Activated CD4-positive, alpha-beta T cell treated with anti-CD3 and anti-CD28 coated beads for 48 hours (primary cell): ENCODE measurements at regions not wholly inside any gene's neighbourhood (a gene's known extent, or its start where the extent isn't known, plus 50 kb on each side); places are given as distances from the start of the nearest gene placed in this dataset.

Experiments used
- DNase-seq: peaks from one replicate; pipeline ENCODE4 v3.0.0-alpha.2; 2020

DNA sequence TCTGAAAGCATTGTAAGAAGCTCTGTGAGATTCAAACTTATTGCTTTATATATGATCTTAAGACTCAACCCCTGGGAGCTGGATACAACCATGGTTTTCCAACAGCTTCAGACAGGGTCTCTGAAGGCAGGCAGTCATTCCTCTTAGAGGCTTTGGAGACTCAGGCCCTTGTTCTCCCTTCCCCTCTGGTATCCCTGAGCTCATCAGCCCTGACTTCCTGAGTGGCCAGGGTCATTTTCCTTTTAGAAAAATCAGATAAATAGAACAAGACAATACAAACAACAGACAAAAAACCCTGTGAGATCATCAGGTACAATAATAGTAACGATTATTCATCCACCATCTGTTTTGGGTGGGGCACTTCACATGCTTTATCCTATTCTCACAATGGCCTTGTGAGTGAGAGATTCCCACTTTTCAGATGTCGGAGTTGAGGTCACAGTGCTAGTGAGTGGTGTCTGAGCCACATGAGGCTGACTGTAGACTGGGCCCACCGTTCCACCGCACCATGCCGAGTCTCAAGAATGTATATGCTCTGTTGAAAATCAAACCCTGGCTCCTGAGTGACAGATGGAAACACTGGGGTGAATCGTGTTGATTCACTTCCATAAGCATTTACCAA, 144.2 kb downstream of the CXCL12 start:
- no peak for DNase-seq

DNA sequence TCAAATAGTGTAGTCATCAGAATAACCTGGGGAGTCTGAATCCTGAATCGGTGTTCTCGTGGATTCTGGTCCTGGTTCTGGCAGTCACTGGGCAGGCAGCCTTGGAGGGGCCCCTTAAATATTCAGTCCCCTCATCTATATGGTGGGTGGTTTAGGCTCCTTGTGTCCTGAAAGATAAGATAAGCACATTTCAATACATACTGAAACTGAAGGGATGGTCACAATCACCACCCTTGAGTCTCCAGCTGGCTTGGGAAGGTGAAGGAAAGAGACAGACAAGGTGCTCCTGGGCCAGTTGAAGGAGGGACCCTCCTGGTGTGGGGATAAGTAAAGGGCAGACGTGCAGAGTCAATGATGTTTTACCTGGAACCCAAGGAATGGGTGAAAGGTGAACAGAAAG, 146.7 kb downstream of the CXCL12 start:
- DNase-seq, result no peak

DNA sequence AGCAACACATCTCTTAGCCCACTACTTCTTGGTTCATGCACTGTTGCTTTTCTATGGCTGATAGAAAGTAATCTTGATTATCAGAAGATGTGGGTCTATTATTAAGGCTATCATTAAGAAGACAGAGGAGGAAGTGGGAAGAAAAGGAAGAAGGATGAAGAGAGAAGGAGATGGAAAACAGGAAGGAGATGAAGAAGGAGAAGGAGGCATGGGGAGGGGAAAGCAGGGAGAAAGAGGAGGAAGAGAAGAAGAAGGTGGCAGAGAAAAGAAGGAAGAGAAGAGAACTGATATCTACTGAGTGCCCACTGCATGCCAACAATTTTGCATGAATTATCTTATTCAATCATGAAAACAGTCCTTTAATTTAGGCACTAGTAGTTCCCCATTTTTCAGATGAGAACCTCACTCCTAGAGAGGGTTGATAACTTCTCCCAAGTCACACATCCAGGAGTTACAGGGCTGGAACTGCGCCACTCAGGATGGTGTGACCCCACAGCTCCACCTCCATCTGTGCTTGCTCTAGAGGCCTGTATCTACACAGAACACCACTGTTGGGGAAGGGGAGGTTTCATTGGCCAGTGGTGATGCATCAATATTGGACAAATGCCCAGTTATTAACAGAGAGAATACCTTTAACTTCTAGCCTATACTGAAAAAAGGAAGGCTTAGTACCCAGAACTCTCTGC, 147.4 kb downstream of the CXCL12 start:
- DNase-seq, result no peak

DNA sequence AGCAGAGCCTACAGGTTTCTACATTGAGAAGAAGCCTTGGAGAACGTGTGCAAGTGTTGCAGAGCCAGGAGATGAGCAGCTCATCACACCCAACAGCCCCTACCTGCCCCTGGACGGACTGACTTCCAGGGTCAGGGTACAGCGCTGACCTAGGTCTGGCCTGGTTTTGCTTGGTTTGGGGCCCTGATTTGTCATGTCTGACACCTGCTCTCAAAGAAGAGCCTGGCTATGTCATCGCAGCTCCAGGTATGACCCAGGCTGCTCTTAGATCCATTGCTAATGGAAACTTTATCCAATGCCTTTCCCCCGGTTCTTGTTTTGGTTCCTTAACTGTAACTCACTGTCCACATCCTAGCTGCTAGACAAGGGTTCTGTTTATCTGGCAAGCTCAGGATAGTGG, 149.5 kb downstream of the CXCL12 start:
- DNase-seq, result no peak

DNA sequence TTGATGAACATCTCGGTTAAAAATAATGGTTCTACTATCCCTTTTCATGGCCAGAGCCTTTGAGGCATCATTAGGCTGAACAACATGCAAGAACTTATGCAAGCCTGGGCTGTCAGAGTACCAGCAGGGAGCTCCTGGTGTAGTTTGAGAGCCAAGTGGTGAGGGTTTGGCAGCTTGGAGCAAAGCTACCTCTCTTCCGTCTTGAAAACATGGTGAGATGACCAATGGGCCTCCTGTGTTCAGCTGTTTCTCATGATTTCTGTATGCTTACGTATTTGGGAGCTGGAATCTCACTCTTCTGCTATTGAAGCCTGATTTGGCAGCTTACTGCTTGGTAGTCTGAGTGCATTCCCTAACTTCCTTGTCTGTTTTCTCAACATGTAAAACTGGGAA, 150.4 kb downstream of the CXCL12 start:
- no peak for DNase-seq

DNA sequence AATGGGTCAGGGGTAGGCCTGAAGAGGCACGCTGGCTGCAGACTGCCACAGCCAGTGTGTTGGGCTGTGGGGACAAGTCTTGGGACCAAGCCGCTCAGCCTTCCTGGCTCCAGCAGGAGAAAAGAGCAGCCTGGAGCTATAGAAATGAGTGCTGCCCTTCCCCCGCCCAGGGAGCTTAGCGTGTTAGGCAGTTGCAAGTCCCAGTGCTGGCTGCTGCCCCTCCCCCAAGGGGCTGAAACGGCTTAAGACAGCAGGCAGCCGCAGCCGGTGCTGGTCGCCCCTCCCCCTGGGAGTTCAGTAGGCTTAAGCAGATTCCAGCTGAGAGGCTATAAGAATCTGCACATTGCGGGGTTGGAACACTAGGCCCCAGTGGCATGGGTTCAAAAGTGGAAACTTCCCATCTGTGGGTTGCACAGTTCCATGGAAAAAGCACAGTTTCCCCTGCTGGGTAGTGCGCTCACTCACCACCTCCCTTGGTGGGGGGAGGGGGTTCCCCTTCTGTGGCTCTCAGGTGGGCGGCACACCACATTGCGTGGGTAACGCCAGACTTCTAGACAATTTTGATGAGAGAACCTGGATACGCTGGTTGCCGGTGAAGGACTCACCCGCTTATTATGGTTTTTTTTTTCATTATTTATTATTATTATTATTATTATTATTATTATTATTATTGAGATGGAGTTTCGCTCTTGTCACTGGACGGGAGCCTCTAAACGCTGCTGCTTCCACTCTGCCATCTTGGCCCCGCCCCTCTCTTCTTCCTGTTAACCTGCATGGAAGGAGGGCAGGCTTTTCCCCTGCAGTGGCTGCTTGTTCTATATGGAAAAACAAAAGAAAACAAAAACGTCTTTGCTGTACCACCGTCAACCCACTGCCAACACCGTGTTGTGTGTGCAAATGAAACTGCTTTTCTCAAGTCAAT, 151.1 kb downstream of the CXCL12 start:
- no peak for DNase-seq

DNA sequence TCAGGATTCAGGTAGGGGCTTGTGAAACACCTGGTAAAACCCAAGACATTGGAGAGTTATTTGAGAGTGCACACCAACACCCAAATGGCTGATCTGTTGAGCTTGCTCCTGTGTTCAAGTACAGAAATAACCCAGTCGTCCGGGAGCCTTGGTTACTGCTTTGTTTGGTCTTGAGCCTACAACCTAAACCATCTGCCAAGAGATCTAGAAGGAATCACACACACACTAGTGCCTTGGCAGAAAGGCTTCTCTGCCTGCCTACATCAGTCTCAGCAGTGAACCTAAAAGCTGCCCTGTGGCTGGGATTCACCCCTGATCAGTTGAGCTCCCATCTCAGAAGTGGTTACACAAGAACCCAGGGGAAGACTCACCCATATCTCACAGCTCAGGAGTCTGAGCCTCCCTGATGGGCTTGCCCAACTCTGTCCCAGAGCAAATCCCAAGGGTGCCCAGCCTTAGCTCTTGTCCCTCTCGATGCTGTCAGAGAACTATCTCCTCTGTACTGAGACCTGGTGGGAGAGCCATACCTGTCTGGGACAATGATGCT, 167.6 kb downstream of the CXCL12 start:
- DNase-seq, result no peak

DNA sequence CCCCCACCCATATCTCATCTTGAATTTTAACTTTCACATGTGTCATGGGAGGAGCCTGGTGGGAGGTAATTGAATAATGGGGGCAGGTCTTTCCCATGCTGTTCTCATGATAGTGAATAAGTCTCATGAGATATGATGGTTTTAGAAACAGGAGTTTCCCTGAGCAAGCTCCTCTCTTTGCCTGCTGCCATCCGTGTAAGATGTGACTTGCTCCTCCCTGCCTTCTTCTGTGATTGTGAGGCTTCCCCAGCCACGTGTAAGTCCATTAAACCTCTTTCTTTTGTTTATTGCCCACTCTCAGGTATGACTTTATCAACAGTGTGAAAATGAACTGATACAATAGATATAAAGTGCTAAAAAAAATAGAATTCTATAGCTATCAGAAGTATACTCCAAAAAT, 168.8 kb downstream of the CXCL12 start:
- no peak for DNase-seq

DNA sequence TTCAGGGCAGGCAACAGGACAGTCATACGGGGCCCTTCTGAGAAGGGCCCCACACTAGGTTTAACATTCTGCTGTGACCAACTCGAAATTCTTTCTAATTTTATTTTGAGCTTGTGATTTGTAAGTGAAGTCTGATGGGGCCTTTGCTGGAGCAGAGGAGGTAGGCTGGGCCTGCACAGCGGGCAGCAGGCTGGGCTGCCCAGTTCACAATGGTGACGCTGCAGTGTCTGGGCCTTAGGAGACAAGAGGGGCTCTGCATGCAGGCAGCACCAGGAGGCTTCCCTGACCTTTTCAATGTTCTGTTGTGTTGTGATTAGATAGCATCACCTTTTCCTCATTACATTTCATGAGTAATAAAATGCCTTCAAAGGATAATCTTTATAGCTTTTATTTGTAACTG, 175.1 kb downstream of the CXCL12 start:
- DNase-seq, result no peak

DNA sequence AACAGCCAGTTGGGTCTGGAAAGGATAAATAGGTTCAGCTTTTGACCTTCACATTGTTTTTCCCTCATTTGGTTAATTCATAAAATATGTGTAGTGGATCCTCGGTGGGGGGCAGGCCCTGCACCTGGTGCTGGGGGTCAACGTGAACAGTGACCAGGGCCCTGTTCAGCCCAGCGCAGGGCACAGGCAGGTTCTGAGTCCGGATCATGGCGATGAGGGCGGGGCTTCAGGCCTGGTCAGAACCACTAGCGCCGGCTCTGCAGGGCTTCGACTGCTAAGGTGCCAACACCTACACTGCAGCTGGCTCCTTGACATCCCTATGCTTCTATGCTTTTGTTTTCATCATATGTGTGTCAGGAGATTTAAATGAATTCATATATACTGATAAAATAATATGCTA, 177.7 kb downstream of the CXCL12 start:
- DNase-seq, result no peak

DNA sequence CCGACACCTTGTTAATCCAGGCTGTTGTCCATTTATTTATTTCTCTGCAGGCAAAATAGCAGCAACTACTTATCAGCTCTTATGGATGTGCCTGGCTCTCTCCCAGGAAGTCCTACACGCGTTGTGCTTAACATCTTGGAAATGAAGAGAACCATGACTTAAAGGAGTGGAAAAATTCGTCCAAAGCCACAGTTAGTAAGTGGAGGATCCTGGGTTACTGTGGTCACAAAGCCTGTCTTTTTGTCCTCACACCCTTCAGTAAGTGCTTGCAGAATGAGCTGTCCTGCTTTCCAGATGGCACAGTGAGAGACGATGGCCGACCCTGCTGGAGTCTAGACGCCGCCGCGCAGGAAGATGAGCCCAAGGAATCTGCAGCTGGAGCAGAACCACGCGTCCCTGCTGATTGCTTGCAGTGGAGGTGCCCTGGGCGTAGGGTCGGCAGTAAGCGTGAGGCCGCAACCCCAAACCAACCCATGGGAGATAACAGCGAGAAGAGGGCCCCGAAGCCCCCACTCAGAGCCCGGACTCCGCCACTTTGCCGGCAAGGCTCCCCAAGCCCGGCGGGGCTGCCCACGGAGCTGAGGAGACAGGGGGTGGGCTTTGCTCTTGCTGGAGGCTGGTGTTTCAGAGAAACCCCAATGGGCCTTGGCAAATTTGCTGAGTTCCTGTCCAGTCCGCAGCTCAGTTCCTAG, 178.6 kb downstream of the CXCL12 start:
- no peak for DNase-seq

DNA sequence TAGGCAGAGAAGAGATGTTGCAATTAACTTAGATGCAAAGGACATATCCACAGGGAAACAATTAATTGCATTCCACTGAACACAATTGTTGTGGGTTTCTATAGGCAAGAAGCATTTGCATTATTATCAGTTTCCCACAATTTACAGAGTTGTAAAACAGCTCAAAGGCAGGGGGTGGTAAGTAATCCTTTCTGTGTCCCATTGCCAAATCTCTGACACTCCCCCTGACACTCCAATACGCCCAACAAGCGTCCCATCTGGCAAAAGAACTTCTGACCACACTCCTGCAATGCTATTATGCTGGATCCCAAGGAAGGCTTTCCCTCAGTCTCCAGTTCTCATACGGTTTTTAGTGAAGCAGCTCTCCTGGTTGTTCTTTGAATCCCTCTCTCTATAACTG, 179.8 kb downstream of the CXCL12 start:
- DNase-seq, result no peak

DNA sequence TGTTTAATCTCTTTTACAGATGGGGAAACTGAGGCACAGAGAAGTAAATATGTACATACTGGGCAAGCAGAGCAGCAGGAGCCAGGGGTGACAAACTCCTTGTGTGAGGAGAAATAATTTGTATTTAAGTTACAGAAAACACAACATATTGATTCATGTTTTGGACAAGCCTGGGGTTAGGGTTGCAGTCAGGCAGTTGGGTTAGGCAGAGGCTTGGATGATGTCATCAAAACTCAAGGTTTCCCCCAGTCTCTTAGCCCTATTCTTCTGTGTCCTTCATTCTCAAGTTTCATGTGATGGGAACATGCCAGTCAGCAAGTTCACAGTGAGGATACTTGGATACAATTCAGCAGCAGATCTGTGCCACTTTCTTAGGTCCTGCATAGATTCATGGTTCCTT, 181.4 kb downstream of the CXCL12 start:
- no peak for DNase-seq

DNA sequence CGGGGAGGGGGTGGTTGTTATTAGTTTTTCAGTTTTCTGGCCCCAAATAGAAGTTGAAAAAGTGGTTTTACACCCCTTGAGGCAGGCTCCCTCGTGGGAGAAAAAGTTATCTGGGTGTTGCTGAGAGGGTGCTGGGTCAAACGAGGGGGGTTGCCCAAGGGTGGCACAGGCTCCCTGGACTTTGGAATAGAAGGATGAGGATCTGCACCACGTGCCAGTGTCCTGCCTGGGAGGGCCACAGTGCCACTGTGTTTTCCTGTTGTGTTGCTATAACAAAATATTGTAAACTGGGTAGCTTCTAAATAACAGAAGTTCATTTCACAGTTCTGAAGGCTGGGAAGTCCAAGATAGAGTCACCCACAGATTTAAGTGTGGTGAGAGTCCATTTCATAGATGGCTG, 181.9 kb downstream of the CXCL12 start:
- DNase-seq, result no peak

DNA sequence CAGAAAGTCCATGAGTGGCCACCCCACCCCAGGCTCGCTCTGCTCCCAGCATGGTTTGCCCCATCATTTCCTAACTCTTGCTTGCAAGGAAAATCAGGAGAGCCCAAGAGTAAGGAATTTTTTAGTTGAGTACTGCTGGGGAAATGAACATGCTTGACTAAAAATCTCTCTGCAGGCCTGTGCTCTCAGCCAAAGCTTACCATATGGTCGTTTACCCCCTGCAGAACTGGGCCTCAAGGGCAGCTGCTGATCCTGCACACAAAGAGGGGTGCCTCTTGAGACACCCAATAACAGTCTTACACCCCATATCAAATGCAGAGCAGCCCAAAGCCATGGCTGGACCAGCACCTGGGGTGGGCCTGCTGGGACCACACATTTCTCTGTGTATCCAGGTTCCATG, 183.2 kb downstream of the CXCL12 start:
- no peak for DNase-seq

DNA sequence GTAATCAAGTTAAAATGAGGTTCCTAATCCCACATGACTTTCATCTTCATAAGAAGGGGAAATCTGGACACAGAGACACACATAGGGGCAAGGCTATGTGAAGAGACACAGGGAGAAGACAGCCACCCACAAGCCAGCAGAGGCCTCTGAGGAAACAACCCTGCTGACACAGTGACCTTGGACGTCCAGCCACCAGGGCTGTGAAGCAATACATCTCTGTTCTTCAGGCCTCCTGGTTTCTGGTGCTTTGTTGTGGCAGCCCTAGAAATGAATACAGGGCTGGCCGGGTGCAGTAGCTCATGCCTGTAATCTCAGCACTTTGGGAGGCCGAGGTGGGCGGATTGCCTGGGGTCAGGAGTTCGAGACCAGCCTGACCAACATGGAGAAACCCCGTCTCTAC, 183.9 kb downstream of the CXCL12 start:
- no peak for DNase-seq

DNA sequence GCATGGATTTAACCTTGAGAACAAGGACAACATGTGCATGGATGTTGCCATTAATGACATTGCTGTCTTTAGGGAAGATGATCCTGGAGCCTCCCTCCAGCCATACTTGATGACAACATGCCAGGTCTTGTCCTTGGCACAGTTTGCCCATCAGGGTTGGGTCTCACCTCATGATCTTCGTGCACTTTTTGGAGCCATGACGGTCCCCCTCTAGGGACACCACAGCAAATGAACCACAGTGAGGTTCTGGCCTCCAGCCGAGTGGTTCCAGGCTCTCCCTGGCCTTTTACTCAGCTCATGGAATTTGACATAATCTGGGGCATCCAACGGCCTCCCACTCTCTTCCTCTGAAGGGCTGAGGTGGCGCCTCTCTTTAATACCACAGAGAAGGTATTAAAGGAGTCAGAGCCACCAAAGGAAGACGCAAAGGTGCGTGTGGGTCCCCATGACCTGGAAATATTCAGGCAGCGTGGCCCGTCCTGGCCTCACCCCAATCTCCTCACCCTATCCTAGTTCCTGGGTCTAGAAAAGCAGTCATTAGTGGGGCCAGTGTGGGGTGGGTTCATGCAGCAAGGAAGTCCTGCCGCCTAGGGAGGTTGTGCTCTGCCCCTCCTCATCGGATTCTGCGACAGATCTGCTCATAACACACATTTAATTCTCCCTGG, 184.8 kb downstream of the CXCL12 start:
- DNase-seq, result no peak

DNA sequence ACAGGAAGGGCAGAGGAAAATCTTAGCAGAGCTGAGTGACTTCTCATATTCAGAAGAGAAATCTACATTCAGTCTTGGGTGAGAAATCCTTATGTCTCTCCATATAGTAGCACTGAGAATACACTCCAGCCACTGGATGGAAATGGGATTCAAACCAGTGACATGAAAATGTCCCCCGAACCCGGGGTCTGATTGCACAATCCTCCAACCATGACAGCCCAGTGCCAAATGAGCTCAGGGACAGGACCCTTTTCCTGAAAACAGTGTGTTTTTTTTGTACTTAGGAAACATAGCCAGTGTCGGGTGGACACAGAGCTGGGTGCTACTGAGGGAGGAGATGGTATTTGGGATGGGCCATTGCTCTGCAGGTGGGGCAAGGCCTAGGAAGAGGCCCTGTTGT, 185.6 kb downstream of the CXCL12 start:
- no peak for DNase-seq

DNA sequence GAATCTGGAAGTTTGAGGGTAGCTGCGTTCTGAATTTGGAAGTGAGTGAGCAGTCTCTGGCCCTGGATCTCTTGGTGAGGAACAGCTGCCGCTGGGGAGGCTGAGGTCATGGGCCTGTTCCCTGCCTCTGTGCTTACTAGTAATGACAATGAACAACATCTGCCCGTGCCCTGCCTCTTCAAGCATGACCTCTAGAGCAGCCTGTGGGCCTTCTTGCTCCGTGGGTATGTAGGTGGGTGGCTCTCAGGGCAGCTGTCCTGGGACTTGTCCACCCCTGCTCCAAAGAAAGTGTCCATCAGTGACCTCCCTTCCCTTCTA, 186.2 kb downstream of the CXCL12 start:
- no peak for DNase-seq

DNA sequence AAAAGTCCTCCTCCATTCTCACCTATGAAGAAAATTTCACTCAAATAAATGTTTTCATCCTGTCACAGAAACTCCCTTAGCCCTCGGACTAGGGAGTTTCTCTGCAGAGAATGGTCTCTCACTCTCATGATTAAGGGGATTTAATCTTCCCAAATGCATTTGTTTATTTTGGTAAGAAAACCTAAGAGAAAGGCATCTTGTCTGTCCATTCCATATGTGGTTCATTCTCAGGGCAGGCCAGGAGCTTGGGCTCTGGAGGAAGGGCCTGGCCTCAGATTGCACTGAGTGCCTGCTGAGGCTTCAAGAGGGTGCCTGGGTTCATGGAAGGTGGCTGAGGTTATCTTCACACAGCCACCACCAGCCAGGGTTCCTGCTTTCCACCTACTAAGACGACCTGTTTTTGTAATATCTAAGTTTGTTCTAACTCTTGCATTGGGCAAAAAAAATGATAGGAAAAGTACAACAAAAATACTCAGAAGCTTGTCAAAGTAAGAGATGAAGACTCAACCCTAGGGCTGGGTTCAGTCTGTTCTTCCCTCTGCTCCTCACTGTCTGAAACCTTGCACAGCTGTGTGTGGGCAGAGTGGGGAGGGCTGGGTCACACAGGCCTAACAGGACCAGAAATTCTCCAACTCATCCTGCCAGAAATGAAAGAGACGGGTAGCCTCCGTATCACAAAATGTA, 186.7 kb downstream of the CXCL12 start:
- no peak for DNase-seq

DNA sequence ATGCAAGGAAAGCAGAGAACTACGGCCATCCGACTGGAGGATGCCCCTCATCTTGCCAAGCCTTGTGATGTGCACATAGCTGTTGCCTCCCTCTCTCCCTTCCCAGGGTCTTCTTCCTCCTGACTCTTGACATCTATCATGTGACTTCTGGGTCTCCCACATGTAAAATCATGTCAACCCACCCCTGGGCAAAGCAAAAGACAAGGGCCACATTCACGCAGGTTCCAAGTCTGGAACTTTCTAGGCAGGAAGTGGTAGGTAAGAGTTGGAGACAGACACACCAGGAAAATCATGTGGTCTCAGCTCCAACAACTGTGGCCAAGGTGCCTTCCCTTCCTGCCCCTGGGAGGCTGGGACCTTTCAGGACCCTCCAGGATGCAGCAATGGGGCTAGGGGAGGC, 187.3 kb downstream of the CXCL12 start:
- no peak for DNase-seq

DNA sequence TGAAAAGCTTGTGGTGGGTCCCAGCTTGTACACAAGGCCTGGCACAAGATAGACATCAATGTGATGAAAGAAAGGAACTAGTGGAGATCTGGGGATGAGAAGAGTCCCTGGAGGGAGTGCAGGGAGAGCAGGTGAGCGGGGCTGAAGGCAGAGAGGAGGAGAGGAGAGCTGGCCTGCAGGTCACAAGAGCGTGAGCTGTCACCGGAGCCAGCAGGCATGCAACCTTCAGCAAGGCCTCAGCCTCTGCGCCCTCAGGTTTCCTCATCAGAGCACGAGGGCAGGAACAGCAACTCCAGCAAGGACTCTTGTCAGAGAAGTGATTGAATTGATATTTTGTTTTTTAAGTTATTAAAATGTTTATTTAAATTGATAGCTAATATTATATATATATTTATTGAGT, 188.6 kb downstream of the CXCL12 start:
- no peak for DNase-seq
